Renal cortical epithelial cell (primary cell): ENCODE measurements at regions not wholly inside any gene's neighbourhood (a gene's known extent, or its start where the extent isn't known, plus 50 kb on each side); places are given as distances from the start of the nearest gene placed in this dataset.

Experiments
- DNase-seq: peaks from one replicate; pipeline ENCODE4 v3.0.0-alpha.2; 2011; ENCODE audit warnings: low read depth

GRCh38 chr6:21377356-21377755, 216.2 kb upstream of the SOX4 start:
- no peak for DNase-seq

GRCh38 chr6:21381331-21381963, 212.1 kb upstream of the SOX4 start:
- DNase-seq = peak; percentile 70

DNA sequence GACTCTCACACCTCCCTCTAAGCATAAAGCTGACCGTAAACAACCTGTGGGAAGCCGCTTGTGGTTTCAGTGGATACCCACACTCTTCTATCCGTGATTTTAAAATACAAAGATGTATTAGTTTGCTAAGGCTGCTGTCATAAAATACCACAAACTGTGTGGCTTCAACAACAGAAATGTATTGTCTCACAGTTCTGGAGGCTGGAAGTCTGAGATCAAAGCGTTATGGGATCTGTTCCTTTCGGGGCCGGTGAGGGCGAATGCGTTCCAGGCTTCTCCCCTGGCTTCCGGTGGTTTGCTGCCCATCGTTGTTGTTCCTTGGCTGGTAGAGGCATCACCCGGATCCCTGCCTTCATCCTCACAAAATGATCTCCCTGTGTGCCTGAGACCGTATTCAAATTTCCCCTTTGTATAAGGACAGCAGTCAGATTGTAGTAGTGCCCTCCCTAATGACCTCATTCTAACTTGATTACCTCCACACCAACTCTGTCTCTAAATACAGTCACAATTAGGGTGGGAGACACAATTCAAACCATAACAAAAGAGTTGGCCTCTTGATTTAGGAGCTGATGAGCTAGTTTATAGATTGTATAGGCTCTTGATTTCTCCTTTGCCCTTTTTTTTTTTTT, 210.6 kb upstream of the SOX4 start:
- DNase-seq = no peak

GRCh38 chr6:21383450-21384085, 210.0 kb upstream of the SOX4 start:
- no peak for DNase-seq

- DNase-seq = peak; percentile 68
Measured at GRCh38 chr6:21384216-21384615, 209.3 kb upstream of the SOX4 start.

DNA sequence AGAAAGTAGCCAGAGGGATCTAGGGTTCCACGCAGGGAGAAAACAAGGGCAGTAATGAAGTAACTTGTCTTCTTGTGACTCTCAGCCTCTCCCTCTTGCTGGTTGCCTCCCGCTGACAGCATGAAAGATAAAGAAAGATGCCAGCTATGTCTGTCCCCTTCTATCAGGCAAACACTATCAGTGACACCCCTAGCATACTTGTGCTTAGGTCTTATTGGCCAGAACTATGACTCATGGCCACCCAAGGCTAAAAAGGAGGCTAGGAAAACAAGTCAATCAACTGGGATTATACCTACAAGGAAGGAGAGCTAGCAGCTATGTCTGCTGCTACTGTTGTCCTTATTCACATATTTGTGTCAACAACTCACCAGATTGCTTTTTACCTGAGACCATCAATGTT, 206.8 kb upstream of the SOX4 start:
- DNase-seq = peak; percentile 46

- no peak for DNase-seq
Measured at GRCh38 chr6:21390532-21391213, 202.9 kb upstream of the SOX4 start.

DNA sequence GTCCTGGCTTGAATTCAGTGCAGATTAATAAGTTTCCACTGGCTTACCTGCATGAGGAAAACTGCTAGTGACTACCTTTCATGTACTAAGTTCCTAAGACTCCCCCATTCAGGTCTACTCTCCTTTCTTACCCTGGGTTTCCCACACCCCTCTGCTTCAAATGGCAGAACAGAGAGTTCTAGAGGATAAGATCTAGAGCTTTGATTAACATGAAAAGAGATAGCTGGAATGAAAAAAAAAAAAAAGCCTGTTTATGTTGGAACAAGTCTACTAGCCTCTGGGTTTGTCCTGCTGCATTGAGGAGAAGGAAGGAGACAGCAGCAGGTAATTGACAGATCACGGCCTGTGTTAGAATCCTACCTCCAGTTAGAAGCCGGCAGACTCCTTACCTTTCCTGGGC, 201.4 kb upstream of the SOX4 start:
- no peak for DNase-seq

- DNase-seq = no peak
Measured at GRCh38 chr6:21393441-21394165, 199.9 kb upstream of the SOX4 start.

GRCh38 chr6:21395121-21395520, 198.4 kb upstream of the SOX4 start:
- no peak for DNase-seq

GRCh38 chr6:21396313-21396712, 197.2 kb upstream of the SOX4 start:
- peak; percentile 83 for DNase-seq

DNA sequence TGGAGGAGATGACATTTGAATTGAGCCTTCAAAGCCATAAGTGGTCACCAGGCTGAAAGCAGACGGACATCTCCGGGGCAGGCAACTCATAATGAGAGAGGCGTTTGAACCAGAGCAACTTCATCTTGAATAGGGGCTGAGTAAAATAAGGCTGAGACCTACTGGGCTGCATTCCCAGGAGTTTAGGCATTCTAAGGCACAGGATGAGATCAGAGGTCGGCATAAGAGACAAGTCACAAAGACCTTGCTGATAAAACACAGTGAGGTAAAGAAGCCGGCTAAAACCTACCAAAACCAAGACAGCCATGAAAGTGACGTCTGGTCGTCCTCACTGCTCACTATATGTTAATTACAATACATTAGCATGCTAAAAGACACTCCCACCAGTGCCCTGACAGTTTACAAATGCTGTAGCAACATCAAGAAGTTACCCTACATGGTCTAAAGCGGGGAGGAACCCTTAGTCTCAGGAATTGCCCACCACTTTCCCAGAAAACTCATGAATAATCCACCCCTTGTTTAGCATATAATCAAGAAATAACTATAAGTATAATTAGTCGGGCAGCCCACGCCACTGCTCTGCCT, 194.7 kb upstream of the SOX4 start:
- no peak for DNase-seq

DNA sequence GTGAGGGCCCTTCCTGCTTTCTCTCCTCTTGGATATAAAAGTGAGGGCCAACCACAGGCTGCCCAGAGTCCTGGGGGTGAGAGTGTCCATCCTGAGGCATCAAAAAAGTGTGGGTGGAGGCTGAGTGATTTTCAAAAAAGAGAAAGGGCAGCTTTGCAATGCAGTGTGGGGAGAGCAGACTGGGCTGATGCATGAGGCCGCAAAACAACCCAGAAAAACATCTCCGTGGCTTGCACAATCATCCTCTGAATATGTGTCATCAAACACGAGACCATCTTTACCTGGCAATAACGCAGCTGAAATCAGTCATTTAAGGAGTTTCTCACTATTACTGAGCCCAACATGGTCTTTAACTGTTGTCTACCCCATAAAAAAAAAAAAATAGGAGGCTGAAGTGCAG, 191.2 kb upstream of the SOX4 start:
- peak; percentile 5 for DNase-seq

- DNase-seq = no peak
Measured at GRCh38 chr6:21404577-21404976, 189.0 kb upstream of the SOX4 start.

- DNase-seq = no peak
Measured at GRCh38 chr6:21406316-21406715, 187.2 kb upstream of the SOX4 start.

DNA sequence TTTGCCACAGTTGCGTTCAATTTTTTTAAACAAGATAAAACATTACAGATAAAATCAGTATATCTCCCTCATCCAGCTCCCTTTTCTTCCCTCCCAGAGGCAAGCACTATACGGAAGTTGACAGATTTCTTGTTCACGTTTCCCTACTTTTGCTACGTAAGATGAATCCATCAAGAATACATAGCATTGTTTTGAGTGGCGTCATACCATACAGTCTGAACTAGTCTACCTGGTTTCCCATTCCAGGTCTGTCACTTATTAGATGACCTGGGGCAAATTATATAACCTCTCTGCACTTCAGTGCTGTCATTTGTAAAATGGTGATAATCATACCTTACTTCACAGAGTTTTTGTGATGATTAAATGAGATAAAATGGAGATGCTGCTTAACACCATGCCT, 184.3 kb upstream of the SOX4 start:
- DNase-seq = no peak

- DNase-seq = no peak
Measured at GRCh38 chr6:21413428-21413827, 180.1 kb upstream of the SOX4 start.

DNA sequence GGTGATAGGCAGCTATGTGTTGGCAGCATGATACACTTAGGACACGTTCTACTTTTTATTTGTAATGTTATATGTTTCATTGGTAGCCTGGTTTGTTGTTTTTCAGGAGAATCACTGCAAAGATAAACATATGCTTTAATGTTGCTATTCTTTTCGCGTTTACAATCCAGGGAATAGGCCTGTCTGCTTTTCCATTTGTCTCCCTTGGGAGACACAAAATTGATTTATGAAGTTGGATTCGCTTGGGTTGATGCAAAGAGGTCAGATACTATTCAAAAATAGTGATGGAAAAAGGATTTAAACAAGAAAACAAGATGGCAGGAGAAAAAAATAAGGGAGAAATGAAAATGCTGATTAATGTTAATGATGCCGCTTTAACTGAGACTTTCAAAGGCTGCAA, 179.5 kb upstream of the SOX4 start:
- DNase-seq = no peak

DNA sequence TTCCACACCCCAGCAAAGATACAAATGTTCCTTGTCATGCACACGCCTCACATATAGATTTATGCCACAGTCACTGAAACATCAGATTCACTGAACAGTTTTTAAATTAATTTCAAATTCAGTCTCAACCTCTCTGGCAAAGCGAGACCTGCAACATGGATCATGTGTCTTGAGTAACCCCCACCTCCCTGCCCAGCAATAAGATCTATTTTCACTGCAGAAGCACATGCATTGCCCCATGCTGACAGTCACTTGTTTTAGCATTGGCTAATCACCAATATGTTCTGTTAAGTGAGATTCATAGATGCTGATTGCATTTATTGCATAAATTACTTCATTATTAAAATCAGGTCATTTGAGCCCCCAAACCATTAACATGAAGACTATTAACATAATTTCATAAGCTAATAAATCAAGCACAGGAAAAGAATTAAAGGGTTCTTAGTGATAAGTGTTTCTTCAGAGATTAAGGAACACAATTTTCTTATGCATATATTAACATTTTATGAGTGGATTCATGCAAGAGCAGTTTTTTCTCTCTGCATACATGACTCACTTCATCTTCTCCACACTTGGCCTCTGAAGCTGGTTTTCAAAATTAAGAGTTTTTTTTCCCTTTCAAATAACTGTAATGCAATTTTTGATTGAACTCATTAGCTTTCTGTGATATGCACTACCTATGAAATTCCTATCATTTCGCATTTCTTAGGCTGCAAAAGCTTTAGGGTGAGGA, 173.2 kb upstream of the SOX4 start:
- DNase-seq = peak; percentile 15

GRCh38 chr6:21420926-21421325, 172.6 kb upstream of the SOX4 start:
- no peak for DNase-seq
